GM18498 (cell line): ENCODE measurements at regions not wholly inside any gene's neighbourhood (a gene's known extent, or its start where the extent isn't known, plus 50 kb on each side); places are given as distances from the start of the nearest gene placed in this dataset.

Source experiments
- ATAC-seq: cut with Tn5 transposase; IDR thresholded peaks from one replicate; pipeline ENCODE4 v1.9.1; 2021; ENCODE audit warnings: mild to moderate bottlenecking, moderate library complexity; ENCODE audit not compliant: unreplicated experiment

GRCh38 chr9:32837551-32838058 is 54.3 kb downstream of the TMEM215 start:
- ATAC-seq = no peak

- ATAC-seq = peak; percentile 65
These were observed 55.9 kb downstream of the TMEM215 start for GRCh38 chr9:32839013-32839885.

GRCh38 chr9:32841314-32841713 is 58.0 kb downstream of the TMEM215 start:
- no peak for ATAC-seq

- ATAC-seq = no peak
These were observed 60.0 kb downstream of the TMEM215 start for GRCh38 chr9:32843295-32843694.

- no peak for ATAC-seq
These were observed 60.9 kb downstream of the TMEM215 start for GRCh38 chr9:32844259-32844658.

GRCh38 chr9:32854271-32854670 is 70.9 kb downstream of the TMEM215 start:
- no peak for ATAC-seq

GRCh38 chr9:32855752-32856151 is 72.4 kb downstream of the TMEM215 start:
- ATAC-seq = no peak

- ATAC-seq = no peak
These were observed 80.0 kb downstream of the TMEM215 start for GRCh38 chr9:32863291-32863690.

GRCh38 chr9:32864971-32865370 is 81.6 kb downstream of the TMEM215 start:
- no peak for ATAC-seq

- ATAC-seq = no peak
These were observed 82.9 kb downstream of the TMEM215 start for GRCh38 chr9:32866273-32866672.

- no peak for ATAC-seq
These were observed 83.7 kb downstream of the TMEM215 start for GRCh38 chr9:32867026-32867425.

GRCh38 chr9:32867601-32868204 is 84.4 kb downstream of the TMEM215 start:
- no peak for ATAC-seq

GRCh38 chr9:32869404-32869803 is 86.1 kb downstream of the TMEM215 start:
- no peak for ATAC-seq

GRCh38 chr9:32873131-32873530 is 89.8 kb downstream of the TMEM215 start:
- no peak for ATAC-seq

GRCh38 chr9:32873553-32873952 is 90.2 kb downstream of the TMEM215 start:
- ATAC-seq = no peak

- ATAC-seq = no peak
These were observed 91.9 kb downstream of the TMEM215 start for GRCh38 chr9:32875242-32875641.

GRCh38 chr9:32875748-32876147 is 92.4 kb downstream of the TMEM215 start:
- ATAC-seq = no peak

GRCh38 chr9:32877103-32877502 is 93.8 kb downstream of the TMEM215 start:
- no peak for ATAC-seq

GRCh38 chr9:32877639-32878217 is 94.4 kb downstream of the TMEM215 start:
- no peak for ATAC-seq

GRCh38 chr9:32879335-32879734 is 96.0 kb downstream of the TMEM215 start:
- no peak for ATAC-seq

GRCh38 chr9:32881948-32882347 is 98.6 kb downstream of the TMEM215 start:
- no peak for ATAC-seq

- ATAC-seq = no peak
These were observed 99.4 kb downstream of the TMEM215 start for GRCh38 chr9:32882705-32883104.
